Lower lobe of right lung (tissue), 2 donors: ENCODE measurements at regions not wholly inside any gene's neighbourhood (a gene's known extent, or its start where the extent isn't known, plus 50 kb on each side); places are given as distances from the start of the nearest gene placed in this dataset.

ENCODE experiments used
- ATAC-seq, 2 donors: fragments of 200-7000 bp; cut with Tn5 transposase; one replicate each; pipeline ENCODE4 v1.9.1; 2020 to 2022; ENCODE audit warnings: mild to moderate bottlenecking in 2 of 2, moderate library complexity in 2 of 2
- DNase-seq: peaks from one replicate; pipeline ENCODE4 v3.0.0-alpha.2; 2020
- H3K27ac ChIP-seq: fragments of 200-600 bp; one replicate; pipeline ENCODE4 v1.8.0; 2022
- H3K27me3 ChIP-seq: fragments of 200-600 bp; one replicate; pipeline ENCODE4 v1.8.0; 2022; ENCODE audit warnings: low read depth
- H3K36me3 ChIP-seq: fragments of 200-600 bp; one replicate; pipeline ENCODE4 v1.8.0; 2022; ENCODE audit warnings: mild to moderate bottlenecking
- H3K4me1 ChIP-seq: fragments of 200-600 bp; one replicate; pipeline ENCODE4 v1.8.0; 2022
- H3K4me3 ChIP-seq: fragments of 200-600 bp; one replicate; pipeline ENCODE4 v1.8.0; 2022; ENCODE audit warnings: mild to moderate bottlenecking
- H3K9me3 ChIP-seq: fragments of 200-600 bp; one replicate; pipeline ENCODE4 v1.8.0; 2022
- intact Hi-C: fragments of 100-400 bp; cut with DNase I; formaldehyde crosslinking; loops from one replicate; pipeline ENCODE4 v1.11.0; 2022
- TF ChIP-seq, protein P1 (sequence below): fragments of 200-600 bp; IDR thresholded peaks from one replicate; pipeline ENCODE4 v1.8.0; 2022; ENCODE audit warnings: antibody characterized with exemption, mild to moderate bottlenecking
- donor health status: DM: no; HTN: yes; CAD: no; lungs with severe emphysema.

DNA sequence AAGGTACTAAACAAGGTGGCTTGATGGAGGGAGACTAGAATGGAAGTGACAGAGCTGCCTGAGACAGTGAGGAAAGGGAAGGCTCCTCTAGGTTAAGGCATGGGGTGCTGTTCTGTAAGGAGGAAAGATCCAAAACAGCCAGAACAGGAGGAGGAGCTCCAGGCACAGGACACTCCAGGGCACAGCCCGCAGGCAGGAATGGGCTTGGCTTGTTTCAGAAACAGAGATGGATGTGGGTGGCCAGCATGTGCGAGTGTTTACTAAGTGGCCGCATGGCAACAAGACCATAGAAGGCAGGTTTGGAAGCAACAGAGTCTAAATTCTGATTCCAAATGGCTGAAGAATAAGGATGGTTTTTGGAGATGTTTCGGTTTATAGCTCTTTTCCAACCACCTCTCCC is 889.1 kb downstream of the AACS start:
- no peaks in the 10 kb centered on the region for H3K9me3 ChIP-seq
- no peaks in the 10 kb centered on the region for H3K36me3 ChIP-seq
- no peaks in the 10 kb centered on the region for H3K27me3 ChIP-seq
- ATAC-seq (no peak), DNase-seq (no peak)
- no peaks in the 10 kb centered on the region for H3K4me1 ChIP-seq
- no peak overlapping the region for H3K27ac ChIP-seq
- TF ChIP-seq, protein P1, sequence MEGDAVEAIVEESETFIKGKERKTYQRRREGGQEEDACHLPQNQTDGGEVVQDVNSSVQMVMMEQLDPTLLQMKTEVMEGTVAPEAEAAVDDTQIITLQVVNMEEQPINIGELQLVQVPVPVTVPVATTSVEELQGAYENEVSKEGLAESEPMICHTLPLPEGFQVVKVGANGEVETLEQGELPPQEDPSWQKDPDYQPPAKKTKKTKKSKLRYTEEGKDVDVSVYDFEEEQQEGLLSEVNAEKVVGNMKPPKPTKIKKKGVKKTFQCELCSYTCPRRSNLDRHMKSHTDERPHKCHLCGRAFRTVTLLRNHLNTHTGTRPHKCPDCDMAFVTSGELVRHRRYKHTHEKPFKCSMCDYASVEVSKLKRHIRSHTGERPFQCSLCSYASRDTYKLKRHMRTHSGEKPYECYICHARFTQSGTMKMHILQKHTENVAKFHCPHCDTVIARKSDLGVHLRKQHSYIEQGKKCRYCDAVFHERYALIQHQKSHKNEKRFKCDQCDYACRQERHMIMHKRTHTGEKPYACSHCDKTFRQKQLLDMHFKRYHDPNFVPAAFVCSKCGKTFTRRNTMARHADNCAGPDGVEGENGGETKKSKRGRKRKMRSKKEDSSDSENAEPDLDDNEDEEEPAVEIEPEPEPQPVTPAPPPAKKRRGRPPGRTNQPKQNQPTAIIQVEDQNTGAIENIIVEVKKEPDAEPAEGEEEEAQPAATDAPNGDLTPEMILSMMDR = no peak
- intact Hi-C loops = no loop called here
- H3K4me3 ChIP-seq = no peak overlapping the region

DNA sequence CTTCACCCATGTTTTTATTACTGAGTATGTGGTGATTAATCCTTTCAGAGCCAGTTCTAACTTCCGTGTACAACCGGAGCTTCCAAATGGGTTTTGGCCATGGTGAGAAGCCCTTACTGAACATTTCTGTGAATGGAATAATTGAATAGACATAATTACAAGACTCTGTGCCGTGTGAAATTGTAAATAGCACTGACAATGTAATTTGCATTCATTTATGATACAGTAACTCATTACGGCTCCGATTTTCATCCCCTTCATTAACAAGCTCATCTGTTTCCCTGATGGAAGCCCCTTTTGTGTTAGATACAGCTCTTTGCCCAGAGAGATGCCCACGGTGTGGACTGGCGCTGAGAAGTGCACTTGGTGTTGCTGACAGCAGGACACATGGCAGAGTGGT is 891.0 kb downstream of the AACS start:
- H3K9me3 ChIP-seq = no peaks in the 10 kb centered on the region
- H3K36me3 ChIP-seq = no peaks in the 10 kb centered on the region
- no peak overlapping the region for H3K27ac ChIP-seq
- DNase-seq (no peak), ATAC-seq (no peak)
- H3K4me3 ChIP-seq = no peak overlapping the region
- H3K27me3 ChIP-seq = no peaks in the 10 kb centered on the region
- intact Hi-C loops = no loop called here
- TF ChIP-seq, protein P1 = no peak
- no peaks in the 10 kb centered on the region for H3K4me1 ChIP-seq

DNA sequence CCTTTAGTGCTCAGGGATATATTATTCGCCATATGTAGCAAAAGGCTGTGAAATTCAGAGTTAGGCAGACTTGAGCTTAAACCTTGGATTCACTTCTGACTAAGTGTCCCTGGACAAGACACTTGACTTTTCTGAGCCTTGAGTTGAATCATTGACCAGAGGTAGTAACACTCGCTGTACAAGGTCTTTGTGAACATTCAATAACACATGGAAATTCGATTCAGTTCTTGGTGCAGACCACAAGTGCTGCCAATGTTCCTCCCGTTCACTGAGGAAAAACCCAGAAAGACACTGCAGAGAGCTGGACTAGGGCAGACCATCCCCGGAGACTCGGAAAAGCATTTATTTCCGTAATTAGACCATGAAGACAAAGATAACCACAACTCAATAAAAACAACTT is 901.4 kb downstream of the AACS start:
- ATAC-seq (no peak), DNase-seq (no peak)
- intact Hi-C loops = no loop called here
- Histone ChIP-seq H3K36me3 (no peaks in the 10 kb centered on the region), H3K27me3 (no peaks in the 10 kb centered on the region), H3K27ac (no peak overlapping the region), H3K4me1 (no peaks in the 10 kb centered on the region), H3K4me3 (no peak overlapping the region), H3K9me3 (no peaks in the 10 kb centered on the region)
- TF ChIP-seq, protein P1 = no peak

DNA sequence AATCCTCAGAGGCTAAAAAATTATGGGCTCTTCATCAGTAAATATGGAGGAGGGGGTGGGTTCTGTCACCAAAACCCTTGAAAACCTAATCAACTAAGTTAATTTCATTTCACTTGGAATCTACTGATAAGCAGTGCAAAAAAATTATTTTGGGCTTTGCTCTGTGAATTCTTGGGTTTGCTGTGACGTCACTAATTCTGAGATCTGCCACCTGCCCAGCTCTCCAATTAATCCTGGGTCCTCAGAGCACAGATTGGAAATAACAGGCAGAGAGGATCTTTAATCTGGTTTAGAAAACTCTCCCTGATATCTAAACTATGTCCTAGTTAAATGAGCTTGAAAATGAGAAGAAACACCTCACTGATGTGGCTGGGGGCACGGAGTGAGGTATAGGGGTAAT is 903.2 kb downstream of the AACS start:
- Histone ChIP-seq H3K4me1 (no peaks in the 10 kb centered on the region), H3K27ac (no peak overlapping the region), H3K27me3 (no peaks in the 10 kb centered on the region), H3K36me3 (no peaks in the 10 kb centered on the region), H3K9me3 (no peaks in the 10 kb centered on the region), H3K4me3 (no peak overlapping the region)
- DNase-seq = no peak
- TF ChIP-seq, protein P1 = no peak
- no peak for ATAC-seq
- intact Hi-C loops = no loop called here

DNA sequence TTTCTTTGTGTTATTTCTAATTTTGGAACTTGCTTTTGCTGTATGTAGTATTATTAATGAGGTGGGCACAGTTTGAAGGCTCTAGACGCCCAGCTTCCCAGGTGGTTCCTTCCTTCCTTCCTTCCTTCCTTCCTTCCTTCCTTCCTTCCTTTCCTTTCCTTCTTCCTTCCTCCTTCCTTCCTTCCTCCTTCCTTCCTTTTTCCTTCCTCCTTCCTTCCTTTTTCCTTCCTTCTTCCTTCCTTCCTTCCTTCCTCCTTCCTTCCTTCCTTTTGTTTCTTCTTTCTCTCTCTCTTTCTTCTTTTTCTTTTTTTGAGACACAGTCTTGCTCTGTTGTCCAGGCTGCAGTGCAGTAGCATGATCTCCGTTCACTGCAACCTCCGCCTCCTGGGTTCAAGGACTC is 906.7 kb downstream of the AACS start:
- intact Hi-C loops = no loop called here
- H3K36me3 ChIP-seq = no peaks in the 10 kb centered on the region
- H3K4me1 ChIP-seq = no peaks in the 10 kb centered on the region
- no peaks in the 10 kb centered on the region for H3K9me3 ChIP-seq
- ATAC-seq = no peak
- no peak for DNase-seq
- no peak overlapping the region for H3K4me3 ChIP-seq
- H3K27ac ChIP-seq = no peak overlapping the region
- no peaks in the 10 kb centered on the region for H3K27me3 ChIP-seq
- TF ChIP-seq, protein P1 = no peak

DNA sequence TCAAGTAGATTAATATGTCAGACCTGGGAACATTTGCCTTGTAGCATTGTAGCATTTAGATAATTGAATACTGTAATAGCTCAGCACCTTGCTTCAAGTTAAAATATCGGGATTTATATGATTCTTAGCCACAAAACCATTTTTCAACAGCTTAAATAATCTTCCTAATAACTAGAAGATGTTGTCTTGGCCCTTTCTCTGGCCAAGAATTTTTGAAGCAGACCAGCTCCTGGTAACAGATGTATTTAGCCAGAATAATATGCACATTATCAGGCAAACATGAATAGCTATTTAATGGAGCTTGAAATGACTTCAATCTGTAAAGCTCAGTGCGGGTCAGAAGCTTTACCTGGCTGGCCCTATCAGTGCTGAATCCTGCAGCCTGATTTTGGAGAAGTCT is 913.1 kb downstream of the AACS start:
- no peaks in the 10 kb centered on the region for H3K27me3 ChIP-seq
- no peak for ATAC-seq
- H3K4me1 ChIP-seq = no peaks in the 10 kb centered on the region
- H3K4me3 ChIP-seq = no peak overlapping the region
- no peaks in the 10 kb centered on the region for H3K9me3 ChIP-seq
- no peaks in the 10 kb centered on the region for H3K36me3 ChIP-seq
- TF ChIP-seq, protein P1 = no peak
- DNase-seq = no peak
- no peak overlapping the region for H3K27ac ChIP-seq
- intact Hi-C loops = no loop called here
